ENCODE measurements at regions not wholly inside any gene's neighbourhood (a gene's known extent, or its start where the extent isn't known, plus 50 kb on each side); places are given as distances from the start of the nearest gene placed in this dataset.

- no peak overlapping the region for H2BK20ac ChIP-seq (ENCODE audit: low read depth, low read length, poor library complexity, severe bottlenecking)
- no peak overlapping the region for H2BK15ac ChIP-seq (ENCODE audit: low read depth, low read length)
- Mint-ChIP-seq H3K36me3 (ENCODE audit: insufficient read depth in 1 of 3, low read depth in 3 of 3) (no peaks in the 10 kb centered on the region), H3K4me1 (peaks cover 3 to 19% of the 10 kb centered on the region in 2 experiments), H3K4me3 (no peak overlapping the region), H3K27me3 (ENCODE audit: low read depth) (peaks cover 3% of the 10 kb centered on the region), H3K27ac (peak overlapping the region in 1 of 3 experiments; percentile 70; a peak in 1 of 7 replicates), H3K9me3 (peaks cover 0 to 2% of the 10 kb centered on the region in 2 experiments; a peak in 1 of 5 replicates)
- no CpG with 5 or more reads among the region's 15 CpGs for WGBS (ENCODE audit: extremely low coverage, insufficient read length, low lambda C conversion rate)
- no peak overlapping the region for H3K9ac ChIP-seq (ENCODE audit: extremely low read depth, insufficient read length, low read length)
- H3K79me2 ChIP-seq (ENCODE audit: insufficient read depth, low read length), result no peaks in the 10 kb centered on the region
- no peaks in the 10 kb centered on the region for H3K9me3 ChIP-seq (ENCODE audit: control insufficient read depth, low read depth, low read length)
- H4K91ac ChIP-seq (ENCODE audit: insufficient read length, low read depth, low read length), result no peak overlapping the region
- no peaks in the 10 kb centered on the region for H3K27me3 ChIP-seq (ENCODE audit: insufficient read depth, low read length)
- H2BK120ac ChIP-seq (ENCODE audit: low read depth, low read length, poor library complexity, severe bottlenecking), result no peak overlapping the region
- no peak overlapping the region for H3K56ac ChIP-seq (ENCODE audit: insufficient read length, low read depth, low read length)
- no peaks in the 10 kb centered on the region for H3K79me1 ChIP-seq (ENCODE audit: insufficient read depth, low read depth, low read length, poor library complexity, severe bottlenecking)
- no peak overlapping the region for H3T11ph ChIP-seq (ENCODE audit: low read length)
- H4K5ac ChIP-seq (ENCODE audit: insufficient read length, low read depth, low read length), result no peak overlapping the region
- H3K14ac ChIP-seq (ENCODE audit: insufficient read depth, low read length), result no peak overlapping the region
- H3K18ac ChIP-seq (ENCODE audit: insufficient read length, low read depth, low read length), result no peak overlapping the region
- no peak overlapping the region for H2AK5ac ChIP-seq (ENCODE audit: insufficient read length, low read length)
- no peaks in the 10 kb centered on the region for H3K23me2 ChIP-seq (ENCODE audit: insufficient read length, low read depth, low read length, poor library complexity, severe bottlenecking)
- no peak overlapping the region for H2BK5ac ChIP-seq (ENCODE audit: insufficient read length, low read length)
- no peak overlapping the region for H4K8ac ChIP-seq (replicated peaks; ENCODE audit: insufficient read length, low read depth, low read length)
- TF ChIP-seq CTCF (conservative IDR thresholded peaks at IDR 0.05), result no peak
- no peak overlapping the region for H3K4me2 ChIP-seq (ENCODE audit: insufficient read depth, insufficient read length, low read length)
- H4K20me1 ChIP-seq (ENCODE audit: control insufficient read depth, insufficient read depth, insufficient read length), result peaks cover 3% of the 10 kb centered on the region
- DNase-seq, result no peak
- no peak overlapping the region for H3K4ac ChIP-seq (ENCODE audit: low read depth, low read length)
- H2AFZ ChIP-seq (ENCODE audit: low read length), result no peak overlapping the region
- no peak overlapping the region for H3K27ac ChIP-seq (ENCODE audit: insufficient read length, low read depth, low read length)
- H3K23ac ChIP-seq (ENCODE audit: insufficient read length, low read depth, low read length), result no peak overlapping the region
- no peaks in the 10 kb centered on the region; the same call in 1 of the 2 replicates for H3K4me1 ChIP-seq (ENCODE audit: insufficient read depth, low read length)
- no peak overlapping the region for H2BK12ac ChIP-seq (ENCODE audit: insufficient read length, low read depth, low read length)
Observed at GRCh38 chr16:85379041-85380001, 233.8 kb upstream of the GSE1 start.

Measured in H9 (cell line).